A673 (cell line): ENCODE measurements at regions not wholly inside any gene's neighbourhood (a gene's known extent, or its start where the extent isn't known, plus 50 kb on each side); places are given as distances from the start of the nearest gene placed in this dataset.
"Not testable (repeated sequence)": the region's sequence is repeated elsewhere in the genome, so short reads cannot be mapped to it uniquely, and the experiment has no call there.

Source experiments
- EZH2 ChIP-seq: fragments of 200-600 bp; sonication (generic); IDR thresholded peaks from 2 replicates; pipeline ENCODE4 v1.6.1; 2017; ENCODE audit warnings: borderline replicate concordance, low read depth, mild to moderate bottlenecking, mixed read lengths, antibody characterized with exemption, low read length; ENCODE audit not compliant: poor library complexity, severe bottlenecking
- TF ChIP-seq, protein P1 (sequence below): fragments of 300-800, 200-600 bp; sonication (generic); conservative IDR thresholded peaks from 2 replicates; pipeline ENCODE4 v1.5.1; 2017; ENCODE audit warnings: low read depth, mild to moderate bottlenecking, antibody characterized with exemption, low read length, moderate library complexity, mixed read lengths

DNA sequence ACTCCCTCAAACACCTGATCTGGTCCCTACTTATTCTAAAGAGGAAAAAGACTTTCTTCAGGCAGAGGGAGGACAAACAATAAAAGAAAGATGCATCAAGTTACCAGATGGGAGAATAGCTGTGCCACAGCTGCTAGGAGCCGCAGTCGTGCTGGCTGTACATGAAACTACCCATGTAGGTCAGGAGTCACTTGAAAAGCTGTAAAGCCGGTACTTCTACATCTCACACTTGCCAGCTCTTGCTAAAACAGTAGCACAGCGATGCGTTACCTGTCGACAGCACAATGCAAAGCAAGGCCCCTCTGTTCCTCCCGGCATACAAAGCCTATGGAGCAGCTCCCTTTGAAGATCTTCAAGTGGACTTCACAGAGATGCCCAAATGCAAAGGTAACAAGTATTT, 65.1 kb upstream of the MAGEC2 start:
- TF ChIP-seq, protein P1, sequence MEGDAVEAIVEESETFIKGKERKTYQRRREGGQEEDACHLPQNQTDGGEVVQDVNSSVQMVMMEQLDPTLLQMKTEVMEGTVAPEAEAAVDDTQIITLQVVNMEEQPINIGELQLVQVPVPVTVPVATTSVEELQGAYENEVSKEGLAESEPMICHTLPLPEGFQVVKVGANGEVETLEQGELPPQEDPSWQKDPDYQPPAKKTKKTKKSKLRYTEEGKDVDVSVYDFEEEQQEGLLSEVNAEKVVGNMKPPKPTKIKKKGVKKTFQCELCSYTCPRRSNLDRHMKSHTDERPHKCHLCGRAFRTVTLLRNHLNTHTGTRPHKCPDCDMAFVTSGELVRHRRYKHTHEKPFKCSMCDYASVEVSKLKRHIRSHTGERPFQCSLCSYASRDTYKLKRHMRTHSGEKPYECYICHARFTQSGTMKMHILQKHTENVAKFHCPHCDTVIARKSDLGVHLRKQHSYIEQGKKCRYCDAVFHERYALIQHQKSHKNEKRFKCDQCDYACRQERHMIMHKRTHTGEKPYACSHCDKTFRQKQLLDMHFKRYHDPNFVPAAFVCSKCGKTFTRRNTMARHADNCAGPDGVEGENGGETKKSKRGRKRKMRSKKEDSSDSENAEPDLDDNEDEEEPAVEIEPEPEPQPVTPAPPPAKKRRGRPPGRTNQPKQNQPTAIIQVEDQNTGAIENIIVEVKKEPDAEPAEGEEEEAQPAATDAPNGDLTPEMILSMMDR: not testable (repeated sequence)
- TF ChIP-seq EZH2: not testable (repeated sequence)
